ENCODE measurements at regions not wholly inside any gene's neighbourhood (a gene's known extent, or its start where the extent isn't known, plus 50 kb on each side); places are given as distances from the start of the nearest gene placed in this dataset.

DNA sequence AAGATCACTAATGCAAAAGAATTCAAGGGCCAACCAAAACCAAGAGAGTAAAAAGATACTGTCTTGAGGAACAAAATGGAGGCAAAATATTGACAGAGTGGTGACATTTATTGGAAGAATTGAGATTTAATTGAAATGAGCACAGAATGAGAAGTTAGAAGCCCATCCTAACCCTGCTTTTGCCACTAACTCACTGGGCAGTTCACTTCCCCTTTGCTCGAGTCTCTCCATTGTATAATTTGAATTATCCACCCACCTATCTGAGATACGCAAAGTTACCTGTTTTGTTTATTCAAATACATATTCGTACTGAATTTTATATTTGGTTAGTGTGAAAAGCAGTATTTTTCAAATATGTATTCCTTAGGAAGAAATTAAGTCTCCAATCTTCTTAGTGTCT lies 204.5 kb upstream of the PRDM1 start (continued):
- TF ChIP-seq, protein P1, sequence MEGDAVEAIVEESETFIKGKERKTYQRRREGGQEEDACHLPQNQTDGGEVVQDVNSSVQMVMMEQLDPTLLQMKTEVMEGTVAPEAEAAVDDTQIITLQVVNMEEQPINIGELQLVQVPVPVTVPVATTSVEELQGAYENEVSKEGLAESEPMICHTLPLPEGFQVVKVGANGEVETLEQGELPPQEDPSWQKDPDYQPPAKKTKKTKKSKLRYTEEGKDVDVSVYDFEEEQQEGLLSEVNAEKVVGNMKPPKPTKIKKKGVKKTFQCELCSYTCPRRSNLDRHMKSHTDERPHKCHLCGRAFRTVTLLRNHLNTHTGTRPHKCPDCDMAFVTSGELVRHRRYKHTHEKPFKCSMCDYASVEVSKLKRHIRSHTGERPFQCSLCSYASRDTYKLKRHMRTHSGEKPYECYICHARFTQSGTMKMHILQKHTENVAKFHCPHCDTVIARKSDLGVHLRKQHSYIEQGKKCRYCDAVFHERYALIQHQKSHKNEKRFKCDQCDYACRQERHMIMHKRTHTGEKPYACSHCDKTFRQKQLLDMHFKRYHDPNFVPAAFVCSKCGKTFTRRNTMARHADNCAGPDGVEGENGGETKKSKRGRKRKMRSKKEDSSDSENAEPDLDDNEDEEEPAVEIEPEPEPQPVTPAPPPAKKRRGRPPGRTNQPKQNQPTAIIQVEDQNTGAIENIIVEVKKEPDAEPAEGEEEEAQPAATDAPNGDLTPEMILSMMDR (conservative IDR thresholded peaks at IDR 0.05; ENCODE audit: low read depth in 2 of 2): no peak
- TF ChIP-seq, protein P2, sequence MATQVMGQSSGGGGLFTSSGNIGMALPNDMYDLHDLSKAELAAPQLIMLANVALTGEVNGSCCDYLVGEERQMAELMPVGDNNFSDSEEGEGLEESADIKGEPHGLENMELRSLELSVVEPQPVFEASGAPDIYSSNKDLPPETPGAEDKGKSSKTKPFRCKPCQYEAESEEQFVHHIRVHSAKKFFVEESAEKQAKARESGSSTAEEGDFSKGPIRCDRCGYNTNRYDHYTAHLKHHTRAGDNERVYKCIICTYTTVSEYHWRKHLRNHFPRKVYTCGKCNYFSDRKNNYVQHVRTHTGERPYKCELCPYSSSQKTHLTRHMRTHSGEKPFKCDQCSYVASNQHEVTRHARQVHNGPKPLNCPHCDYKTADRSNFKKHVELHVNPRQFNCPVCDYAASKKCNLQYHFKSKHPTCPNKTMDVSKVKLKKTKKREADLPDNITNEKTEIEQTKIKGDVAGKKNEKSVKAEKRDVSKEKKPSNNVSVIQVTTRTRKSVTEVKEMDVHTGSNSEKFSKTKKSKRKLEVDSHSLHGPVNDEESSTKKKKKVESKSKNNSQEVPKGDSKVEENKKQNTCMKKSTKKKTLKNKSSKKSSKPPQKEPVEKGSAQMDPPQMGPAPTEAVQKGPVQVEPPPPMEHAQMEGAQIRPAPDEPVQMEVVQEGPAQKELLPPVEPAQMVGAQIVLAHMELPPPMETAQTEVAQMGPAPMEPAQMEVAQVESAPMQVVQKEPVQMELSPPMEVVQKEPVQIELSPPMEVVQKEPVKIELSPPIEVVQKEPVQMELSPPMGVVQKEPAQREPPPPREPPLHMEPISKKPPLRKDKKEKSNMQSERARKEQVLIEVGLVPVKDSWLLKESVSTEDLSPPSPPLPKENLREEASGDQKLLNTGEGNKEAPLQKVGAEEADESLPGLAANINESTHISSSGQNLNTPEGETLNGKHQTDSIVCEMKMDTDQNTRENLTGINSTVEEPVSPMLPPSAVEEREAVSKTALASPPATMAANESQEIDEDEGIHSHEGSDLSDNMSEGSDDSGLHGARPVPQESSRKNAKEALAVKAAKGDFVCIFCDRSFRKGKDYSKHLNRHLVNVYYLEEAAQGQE (IDR thresholded peaks at IDR 0.05; ENCODE audit: unreplicated experiment): no peak
- TF ChIP-seq STAT1 (IDR thresholded peaks at IDR 0.05; ENCODE audit: unreplicated experiment) (no peak), JUNB (IDR thresholded peaks at IDR 0.05; ENCODE audit: unreplicated experiment) (no peak), POLR2AphosphoS5 (IDR thresholded peaks at IDR 0.05; ENCODE audit: low read depth) (no peak), ZNF331 (CRISPR knock-in tag; IDR thresholded peaks at IDR 0.05; ENCODE audit: low read depth) (no peak), EZH2 (IDR thresholded peaks at IDR 0.05; ENCODE audit: low read depth, unreplicated experiment) (no peak), CREB1 (CRISPR knock-in tag; IDR thresholded peaks at IDR 0.05; ENCODE audit: low read depth) (no peak), EZH2phosphoT487 (IDR thresholded peaks at IDR 0.05; ENCODE audit: unreplicated experiment) (no peak)
- TF ChIP-seq, protein P3, sequence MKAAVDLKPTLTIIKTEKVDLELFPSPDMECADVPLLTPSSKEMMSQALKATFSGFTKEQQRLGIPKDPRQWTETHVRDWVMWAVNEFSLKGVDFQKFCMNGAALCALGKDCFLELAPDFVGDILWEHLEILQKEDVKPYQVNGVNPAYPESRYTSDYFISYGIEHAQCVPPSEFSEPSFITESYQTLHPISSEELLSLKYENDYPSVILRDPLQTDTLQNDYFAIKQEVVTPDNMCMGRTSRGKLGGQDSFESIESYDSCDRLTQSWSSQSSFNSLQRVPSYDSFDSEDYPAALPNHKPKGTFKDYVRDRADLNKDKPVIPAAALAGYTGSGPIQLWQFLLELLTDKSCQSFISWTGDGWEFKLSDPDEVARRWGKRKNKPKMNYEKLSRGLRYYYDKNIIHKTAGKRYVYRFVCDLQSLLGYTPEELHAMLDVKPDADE (IDR thresholded peaks at IDR 0.05): no peak

DNA sequence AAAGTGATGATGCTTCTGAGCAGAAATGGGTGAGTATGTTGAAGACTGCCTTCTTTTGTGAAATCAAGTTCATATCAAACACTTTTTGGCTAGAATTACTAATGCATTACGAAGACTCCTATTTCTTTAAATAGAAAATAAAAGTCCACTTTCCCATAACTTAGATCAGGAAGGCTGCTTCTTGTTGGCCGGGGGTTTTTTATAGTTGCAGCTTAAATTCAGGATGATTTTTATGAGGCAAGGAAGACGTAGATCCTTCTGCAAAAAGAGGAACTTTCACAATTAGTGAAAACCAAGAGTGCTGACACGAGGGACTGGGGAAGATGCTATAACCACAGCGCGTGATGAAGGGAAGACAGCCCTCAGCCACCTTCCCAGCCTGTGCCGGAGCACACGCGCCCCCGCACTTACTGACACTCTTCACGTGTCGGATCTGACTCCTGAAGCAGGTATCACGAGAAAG lies 206.1 kb upstream of the PRDM1 start:
- no peaks in the 10 kb centered on the region for H3K36me3 ChIP-seq (ENCODE audit: insufficient read depth)
- no peaks in the 10 kb centered on the region for H3K9me3 Mint-ChIP-seq
- no peaks in the 10 kb centered on the region for H3K27me3 ChIP-seq (ENCODE audit: insufficient read depth)
- ATAC-seq (no peak), DNase-seq (ENCODE audit: low spot score) (no peak)
- peaks cover 16% of the 10 kb centered on the region for H3K9me2 ChIP-seq (ENCODE audit: insufficient read depth)
- no peak overlapping the region for H3K27ac ChIP-seq (ENCODE audit: low read depth)
- no peaks in the 10 kb centered on the region for H3K4me1 ChIP-seq (ENCODE audit: insufficient read depth)
- no peaks in the 10 kb centered on the region; the same call in 2 of the 3 replicates for H3K4me1 Mint-ChIP-seq
- no peak overlapping the region for H3K4me3 ChIP-seq
- H3K4me2 ChIP-seq: no peak overlapping the region
- no peak overlapping the region for H3K4me3 Mint-ChIP-seq
- H3K27ac Mint-ChIP-seq: no peak overlapping the region
- H3F3A ChIP-seq (replicated peaks; ENCODE audit: low read depth): no peaks in the 10 kb centered on the region
- no peaks in the 10 kb centered on the region; the same call in 2 of the 3 replicates for H3K36me3 Mint-ChIP-seq (ENCODE audit: low read depth)
- H3K79me2 ChIP-seq (replicated peaks; ENCODE audit: insufficient read depth): no peaks in the 10 kb centered on the region
- no peaks in the 10 kb centered on the region for H3K27me3 Mint-ChIP-seq (ENCODE audit: insufficient read depth, low read depth, poor library complexity)
- peak overlapping the region; percentile 85 for H2AFZ ChIP-seq
- H4K20me1 ChIP-seq (replicated peaks; ENCODE audit: insufficient read depth): no peaks in the 10 kb centered on the region
- TF ChIP-seq ZNF331 (CRISPR knock-in tag; IDR thresholded peaks at IDR 0.05; ENCODE audit: low read depth) (no peak), CREB1 (CRISPR knock-in tag; IDR thresholded peaks at IDR 0.05; ENCODE audit: low read depth) (no peak), ZNF114 (CRISPR knock-in tag; IDR thresholded peaks at IDR 0.05) (no peak), EZH2 (IDR thresholded peaks at IDR 0.05; ENCODE audit: low read depth, unreplicated experiment) (no peak)
- TF ChIP-seq, protein P3 (IDR thresholded peaks at IDR 0.05): no peak
- TF ChIP-seq, protein P1 (conservative IDR thresholded peaks at IDR 0.05; ENCODE audit: low read depth in 2 of 2): no peak
